ENCODE measurements at regions not wholly inside any gene's neighbourhood (a gene's known extent, or its start where the extent isn't known, plus 50 kb on each side); places are given as distances from the start of the nearest gene placed in this dataset.

GRCh38 chr10:75347186-75347585 is 54.4 kb downstream of the ZNF503 start:
- DNase-seq = peak; percentile 59

GRCh38 chr10:75345738-75346137 is 55.8 kb downstream of the ZNF503 start:
- DNase-seq = no peak

- DNase-seq = no peak
Observed at GRCh38 chr10:75344170-75344569, 57.4 kb downstream of the ZNF503 start.

- no peak for DNase-seq
Observed at GRCh38 chr10:75342397-75342796, 59.2 kb downstream of the ZNF503 start.

GRCh38 chr10:75335983-75336382 is 65.6 kb downstream of the ZNF503 start:
- DNase-seq = no peak

- DNase-seq = no peak
Observed at GRCh38 chr10:75335191-75335590, 66.4 kb downstream of the ZNF503 start.

- DNase-seq = no peak
Observed at GRCh38 chr10:75334720-75335119, 66.8 kb downstream of the ZNF503 start.

- no peak for DNase-seq
Observed at GRCh38 chr10:75332081-75332480, 69.5 kb downstream of the ZNF503 start.

GRCh38 chr10:75331081-75331480 is 70.5 kb downstream of the ZNF503 start:
- no peak for DNase-seq

- no peak for DNase-seq
Observed at GRCh38 chr10:75329190-75329745, 72.3 kb downstream of the ZNF503 start.

- no peak for DNase-seq
Observed at GRCh38 chr10:75326306-75326705, 75.3 kb downstream of the ZNF503 start.

- no peak for DNase-seq
Observed at GRCh38 chr10:75319274-75319673, 82.3 kb downstream of the ZNF503 start.

GRCh38 chr10:75314570-75314969 is 78.8 kb upstream of the COMTD1 start:
- no peak for DNase-seq

- DNase-seq = no peak
Observed at GRCh38 chr10:75312440-75312839, 76.7 kb upstream of the COMTD1 start.

GRCh38 chr10:75305675-75306074 is 69.9 kb upstream of the COMTD1 start:
- no peak for DNase-seq

- DNase-seq = no peak
Observed at GRCh38 chr10:75304741-75305390, 69.1 kb upstream of the COMTD1 start.

GRCh38 chr10:75304313-75304712 is 68.6 kb upstream of the COMTD1 start:
- no peak for DNase-seq

GRCh38 chr10:75303045-75303777 is 67.5 kb upstream of the COMTD1 start:
- DNase-seq = no peak

- DNase-seq = no peak
Observed at GRCh38 chr10:75302029-75302428, 66.3 kb upstream of the COMTD1 start.

GRCh38 chr10:75297021-75297599 is 61.4 kb upstream of the COMTD1 start:
- DNase-seq = no peak

GRCh38 chr10:75295868-75296441 is 60.2 kb upstream of the COMTD1 start:
- peak; percentile 46 for DNase-seq

- peak; percentile 82 for DNase-seq
Observed at GRCh38 chr10:75294866-75295701, 59.3 kb upstream of the COMTD1 start.

- no peak for DNase-seq
Observed at GRCh38 chr10:75294518-75294865, 58.7 kb upstream of the COMTD1 start.

Data from retina (tissue), 1 donor.